HL-60/S4 (cell line): ENCODE measurements at regions not wholly inside any gene's neighbourhood (a gene's known extent, or its start where the extent isn't known, plus 50 kb on each side); places are given as distances from the start of the nearest gene placed in this dataset.

Experiments
- in situ Hi-C: fragments of 300-500 bp; cut with MboI; formaldehyde crosslinking; loops from 2 replicates; pipeline ENCODE4 v1.14.3; 2022; ENCODE audit warnings: low sequenced_read_pairs

- in situ Hi-C loops: no loop called here
These were observed 118.1 kb upstream of the MAFB start for GRCh38 chr20:40806929-40807820.

DNA sequence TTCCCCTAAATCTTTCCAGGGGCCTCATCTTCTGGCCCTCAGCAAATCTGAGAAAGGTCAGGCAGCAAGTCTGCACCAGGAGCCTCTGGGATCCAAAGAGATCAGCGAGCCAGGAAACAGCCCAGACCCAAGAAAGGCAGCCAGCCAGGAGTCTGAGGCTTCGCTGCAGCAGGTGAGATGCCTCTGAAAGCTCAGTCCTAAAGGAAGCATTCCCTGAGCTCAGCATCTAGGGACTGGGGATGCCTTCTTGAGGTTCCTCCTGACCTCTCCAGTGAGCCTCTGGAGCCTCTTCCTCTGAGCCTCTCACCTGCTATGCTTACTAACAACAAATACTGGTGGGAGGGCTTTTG, 118.8 kb upstream of the MAFB start:
- in situ Hi-C loops: no loop called here

GRCh38 chr20:40808936-40809335, 119.9 kb upstream of the MAFB start:
- in situ Hi-C loops: no loop called here

- in situ Hi-C loops: no loop called here
These were observed 120.3 kb upstream of the MAFB start for GRCh38 chr20:40809361-40809760.

DNA sequence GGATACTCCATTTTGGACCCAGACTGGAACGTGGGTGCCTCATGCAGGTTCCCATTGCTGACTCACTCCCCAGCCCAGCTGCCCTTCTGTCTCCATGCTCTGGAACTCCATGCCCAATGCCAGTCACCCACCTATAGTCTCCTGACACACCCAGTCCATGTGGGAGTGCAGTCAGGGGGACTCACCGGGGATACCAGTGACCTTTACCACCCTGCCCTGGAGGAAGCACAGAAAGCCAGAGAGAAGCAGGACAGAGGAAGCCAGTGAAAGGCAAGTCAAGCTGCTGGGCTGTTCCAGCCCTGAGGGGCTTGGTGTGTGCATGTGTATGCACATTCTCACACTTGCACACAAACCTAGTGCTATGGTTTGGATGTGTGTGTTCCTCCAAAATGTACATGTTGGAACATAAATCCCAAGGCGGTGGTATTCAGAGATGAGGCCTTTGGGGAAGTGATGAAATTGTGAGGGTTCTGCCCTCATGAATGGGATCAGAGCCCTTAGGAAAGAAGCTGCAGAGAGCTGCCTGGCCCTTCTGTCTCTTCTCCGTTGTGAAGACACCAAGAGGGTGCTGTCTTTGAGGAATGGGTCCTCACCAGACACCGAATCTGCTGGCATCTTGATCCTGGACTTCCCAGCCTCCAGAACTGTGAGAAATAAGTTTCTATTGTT, 121.4 kb upstream of the MAFB start:
- in situ Hi-C loops: no loop called here

GRCh38 chr20:40811004-40811403, 122.0 kb upstream of the MAFB start:
- in situ Hi-C loops: no loop called here

DNA sequence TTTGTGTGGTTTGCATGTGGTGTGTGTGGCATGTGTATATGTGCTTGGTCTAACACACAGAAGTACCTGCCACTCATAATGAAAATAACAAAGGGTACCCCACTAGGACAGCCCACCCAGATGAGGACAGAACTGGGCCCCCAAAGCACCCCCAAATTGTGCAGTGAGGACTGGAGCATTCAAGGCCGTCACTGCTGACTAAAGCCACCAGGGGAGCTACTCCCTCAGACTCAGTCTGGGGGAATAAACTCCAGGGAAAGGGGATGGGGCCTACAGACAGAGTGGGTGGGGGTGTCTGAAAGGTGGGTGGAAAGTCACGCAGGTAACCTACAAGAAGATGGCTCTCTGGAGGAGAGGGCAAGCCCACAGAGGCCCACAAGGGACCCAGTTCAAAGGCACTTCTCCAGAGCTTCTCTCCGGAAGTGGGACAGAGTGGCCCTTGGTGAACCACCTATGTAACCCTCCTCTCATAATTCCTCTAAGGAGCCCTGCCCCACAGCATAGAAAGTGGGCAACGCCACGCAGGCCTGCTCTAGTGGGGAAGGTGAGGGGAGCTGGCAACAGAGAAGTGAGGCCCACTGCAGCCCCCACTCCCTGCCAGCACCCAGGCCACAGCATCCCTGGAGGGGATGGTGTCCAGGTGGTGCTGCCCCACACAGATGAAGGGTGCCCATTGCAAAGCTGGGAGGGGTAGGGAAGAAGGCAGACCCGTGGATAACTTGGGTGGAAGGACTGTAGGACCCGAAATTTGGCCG, 122.8 kb upstream of the MAFB start:
- in situ Hi-C loops: no loop called here

DNA sequence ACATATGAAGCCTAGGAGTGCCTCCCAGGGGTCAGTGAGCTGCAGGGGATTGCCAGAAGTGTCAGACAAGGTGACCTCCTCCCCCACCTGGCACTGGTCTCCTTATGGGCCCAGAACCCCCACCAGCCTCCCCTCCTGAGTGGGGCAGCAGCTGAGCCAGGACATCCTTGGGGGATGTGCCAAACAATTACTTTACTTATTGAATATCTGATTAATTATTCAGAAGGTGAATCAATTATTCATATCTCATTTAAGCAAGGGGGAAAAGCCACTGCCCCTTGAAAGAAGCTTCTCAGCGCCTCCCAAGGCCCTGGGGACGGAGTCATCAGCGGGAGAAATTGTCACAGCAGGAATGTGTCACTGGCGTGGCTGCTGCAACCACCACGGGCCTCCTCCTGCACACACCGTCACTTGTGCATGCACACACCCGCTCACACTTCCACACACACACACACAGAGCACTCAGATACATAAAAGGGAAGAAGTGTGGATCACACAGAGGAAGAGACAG, 123.4 kb upstream of the MAFB start:
- in situ Hi-C loops: no loop called here

DNA sequence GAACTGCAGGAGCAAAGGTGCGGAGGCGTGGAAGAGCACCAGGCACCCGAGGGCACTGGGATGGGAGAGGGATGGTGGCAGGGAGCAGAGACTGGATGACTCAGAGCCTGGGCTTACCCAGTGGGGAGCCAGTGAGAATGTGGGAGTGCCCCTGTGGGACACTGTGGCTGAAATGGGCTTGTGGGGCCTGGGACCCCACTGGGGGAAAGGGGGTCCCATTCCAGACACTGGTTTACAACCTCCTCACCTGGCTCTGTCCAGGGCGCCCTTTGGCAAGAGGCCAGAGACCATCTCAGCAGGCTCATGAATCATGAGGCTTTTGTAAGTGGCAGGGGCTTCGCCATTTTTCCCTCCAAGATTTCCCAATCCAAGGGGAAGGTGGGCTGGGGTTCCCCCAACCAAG, 124.0 kb upstream of the MAFB start:
- in situ Hi-C loops: no loop called here

DNA sequence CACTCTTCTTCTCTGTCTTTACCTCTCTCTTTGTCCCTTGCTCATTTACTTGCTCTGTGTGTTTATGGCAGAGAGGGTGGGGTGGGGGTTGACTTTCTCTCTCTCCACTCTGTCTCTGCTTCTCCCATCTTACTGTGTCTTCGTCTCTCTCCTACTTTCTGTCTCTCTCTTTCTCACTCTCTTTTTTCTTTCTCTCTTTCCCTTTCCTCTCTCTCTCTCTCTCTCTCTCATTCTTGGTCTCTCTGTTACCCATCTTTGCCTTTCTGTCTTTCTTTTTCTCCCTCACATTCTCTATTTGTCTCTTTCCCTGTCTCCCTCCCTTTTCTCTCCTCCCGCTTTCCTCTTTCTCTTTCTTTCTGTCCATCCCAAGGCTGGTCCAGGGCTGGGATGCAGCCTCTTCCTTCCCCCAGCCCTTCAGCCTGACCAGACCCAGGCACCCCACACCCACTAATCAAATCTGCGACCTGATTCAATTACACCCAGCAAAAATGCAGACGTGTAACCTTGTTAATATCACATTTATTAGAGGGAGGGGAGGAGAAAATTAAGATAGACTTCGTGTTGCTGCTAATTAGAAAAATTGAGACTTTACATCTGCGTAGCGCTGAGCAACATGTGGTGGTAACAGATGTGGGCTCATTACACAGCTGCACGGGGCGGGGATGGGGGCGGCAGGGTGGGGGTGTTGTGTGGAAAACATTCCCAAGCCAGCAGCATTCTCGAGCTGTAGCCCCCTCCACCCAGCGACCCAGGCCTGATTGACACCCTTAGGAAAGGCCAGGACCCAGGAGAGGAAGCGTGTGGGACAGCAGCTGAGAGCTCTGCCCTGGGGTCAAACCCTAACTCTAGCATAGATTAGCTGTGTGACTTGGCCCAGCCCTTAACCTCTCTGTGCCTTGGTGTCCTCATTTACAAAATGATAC, 124.9 kb upstream of the MAFB start:
- in situ Hi-C loops: no loop called here

GRCh38 chr20:40814631-40814960, 125.6 kb upstream of the MAFB start:
- in situ Hi-C loops: no loop called here

- in situ Hi-C loops: no loop called here
These were observed 126.4 kb upstream of the MAFB start for GRCh38 chr20:40815156-40816038.

- in situ Hi-C loops: no loop called here
These were observed 127.0 kb upstream of the MAFB start for GRCh38 chr20:40816039-40816352.

GRCh38 chr20:40821429-40821828, 132.4 kb upstream of the MAFB start:
- in situ Hi-C loops: no loop called here

- in situ Hi-C loops: no loop called here
These were observed 137.7 kb upstream of the MAFB start for GRCh38 chr20:40826699-40827098.

- in situ Hi-C loops: no loop called here
These were observed 146.3 kb upstream of the MAFB start for GRCh38 chr20:40835321-40835720.

GRCh38 chr20:40838509-40838908, 149.5 kb upstream of the MAFB start:
- in situ Hi-C loops: no loop called here

- in situ Hi-C loops: no loop called here
These were observed 154.2 kb upstream of the MAFB start for GRCh38 chr20:40843251-40843650.

DNA sequence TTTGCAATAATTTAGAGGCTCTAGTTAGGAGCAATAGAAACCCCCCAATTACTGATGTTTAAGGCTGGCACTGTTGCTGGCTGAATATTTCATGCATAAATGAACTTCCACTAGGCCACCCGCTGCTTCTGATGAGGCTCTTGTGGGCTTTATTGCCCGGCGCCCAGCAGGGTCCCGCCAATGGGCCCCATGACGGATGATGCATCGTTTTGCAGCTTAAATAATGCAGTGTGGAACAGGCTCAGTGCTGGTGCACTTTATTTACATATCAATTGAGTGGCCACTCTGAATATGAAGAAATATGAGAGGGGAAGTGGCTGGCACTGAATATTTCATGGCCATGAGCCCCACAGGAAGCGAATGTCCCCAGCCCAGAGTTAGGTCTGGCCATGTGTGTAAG, 155.3 kb upstream of the MAFB start:
- in situ Hi-C loops: no loop called here

- in situ Hi-C loops: no loop called here
These were observed 159.1 kb upstream of the MAFB start for GRCh38 chr20:40848096-40848495.
